ENCODE measurements at regions not wholly inside any gene's neighbourhood (a gene's known extent, or its start where the extent isn't known, plus 50 kb on each side); places are given as distances from the start of the nearest gene placed in this dataset.
"Not testable (repeated sequence)": the region's sequence is repeated elsewhere in the genome, so short reads cannot be mapped to it uniquely, and the experiment has no call there.

- Histone ChIP-seq H3K4me1 (no peaks in the 10 kb centered on the region), H4K20me1 (no peaks in the 10 kb centered on the region), H3K4me3 (no peak overlapping the region), H3K9ac (no peak overlapping the region), H3K4me2 (no peak overlapping the region), H3K27me3 (no peaks in the 10 kb centered on the region), H3K9me3 (no peaks in the 10 kb centered on the region), H3K36me3 (no peaks in the 10 kb centered on the region), H3K27ac (no peak overlapping the region)
- no peak for TF ChIP-seq Cebpa-rat (IDR thresholded peaks at IDR 0.05)
Measured at GRCh38 chr3:164377466-164377865, 700.8 kb downstream of the SI start.

- no peak overlapping the region for H3K9ac ChIP-seq
- H3K4me2 ChIP-seq = no peak overlapping the region
- no peak overlapping the region for H3K27ac ChIP-seq
- H4K20me1 ChIP-seq = no peaks in the 10 kb centered on the region
- no peaks in the 10 kb centered on the region for H3K27me3 ChIP-seq
- H3K9me3 ChIP-seq = no peaks in the 10 kb centered on the region
- no peak for TF ChIP-seq Cebpa-rat (IDR thresholded peaks at IDR 0.05)
- no peaks in the 10 kb centered on the region for H3K36me3 ChIP-seq
- H3K4me3 ChIP-seq = no peak overlapping the region
- no peaks in the 10 kb centered on the region for H3K4me1 ChIP-seq
Measured at GRCh38 chr3:164375995-164376394, 702.3 kb downstream of the SI start.

- H3K4me1 ChIP-seq = no peaks in the 10 kb centered on the region
- no peaks in the 10 kb centered on the region for H4K20me1 ChIP-seq
- H3K9ac ChIP-seq = no peak overlapping the region
- H3K36me3 ChIP-seq = no peaks in the 10 kb centered on the region
- no peak overlapping the region for H3K27ac ChIP-seq
- H3K27me3 ChIP-seq = no peaks in the 10 kb centered on the region
- no peak for TF ChIP-seq Cebpa-rat (IDR thresholded peaks at IDR 0.05)
- no peak overlapping the region for H3K4me2 ChIP-seq
- H3K4me3 ChIP-seq = no peak overlapping the region
- no peaks in the 10 kb centered on the region for H3K9me3 ChIP-seq
Measured at GRCh38 chr3:164375538-164375937, 702.8 kb downstream of the SI start.

- no peak for TF ChIP-seq Cebpa-rat (IDR thresholded peaks at IDR 0.05)
- Histone ChIP-seq H3K9me3 (no peaks in the 10 kb centered on the region), H4K20me1 (no peaks in the 10 kb centered on the region), H3K36me3 (no peaks in the 10 kb centered on the region), H3K4me1 (no peaks in the 10 kb centered on the region), H3K4me3 (no peak overlapping the region), H3K27ac (no peak overlapping the region), H3K4me2 (no peak overlapping the region), H3K9ac (no peak overlapping the region), H3K27me3 (no peaks in the 10 kb centered on the region)
Measured at GRCh38 chr3:164371681-164372080, 706.6 kb downstream of the SI start.

GRCh38 chr3:164370970-164371369 is 707.3 kb downstream of the SI start:
- H3K4me2 ChIP-seq = no peak overlapping the region
- H3K4me1 ChIP-seq = no peaks in the 10 kb centered on the region
- H3K36me3 ChIP-seq = no peaks in the 10 kb centered on the region
- no peaks in the 10 kb centered on the region for H3K27me3 ChIP-seq
- no peak overlapping the region for H3K27ac ChIP-seq
- no peak for TF ChIP-seq Cebpa-rat (IDR thresholded peaks at IDR 0.05)
- no peak overlapping the region for H3K9ac ChIP-seq
- no peaks in the 10 kb centered on the region for H3K9me3 ChIP-seq
- no peaks in the 10 kb centered on the region for H4K20me1 ChIP-seq
- no peak overlapping the region for H3K4me3 ChIP-seq

- TF ChIP-seq Cebpa-rat (IDR thresholded peaks at IDR 0.05) = no peak
- Histone ChIP-seq H3K4me3 (no peak overlapping the region), H3K36me3 (no peaks in the 10 kb centered on the region)
Measured at GRCh38 chr3:164365242-164365641, 713.1 kb downstream of the SI start.

DNA sequence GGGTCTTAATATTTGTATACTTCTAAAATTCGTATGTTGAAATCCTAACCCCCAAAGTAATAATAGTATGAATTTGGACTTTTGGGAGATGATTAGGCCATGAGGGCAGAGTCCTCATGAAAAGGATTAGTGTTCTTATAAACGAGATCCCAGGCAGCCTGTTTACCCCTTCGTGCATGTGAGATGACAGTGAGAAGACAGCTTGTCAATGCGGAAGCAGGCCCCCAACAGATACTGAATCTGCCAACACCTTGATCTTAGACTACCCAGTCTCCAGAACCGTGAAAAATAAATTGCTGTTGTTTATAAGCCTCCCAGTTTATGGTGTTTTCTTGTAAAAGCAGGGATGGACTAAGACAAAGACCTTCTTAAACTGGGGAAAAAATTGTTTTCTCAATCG is 714.2 kb downstream of the SI start:
- Histone ChIP-seq H3K27me3 (no peaks in the 10 kb centered on the region), H3K9ac (no peak overlapping the region), H4K20me1 (no peaks in the 10 kb centered on the region), H3K4me1 (no peaks in the 10 kb centered on the region), H3K4me2 (no peak overlapping the region), H3K27ac (no peak overlapping the region), H3K9me3 (no peaks in the 10 kb centered on the region), H3K4me3 (no peak overlapping the region), H3K36me3 (no peaks in the 10 kb centered on the region)
- no peak for TF ChIP-seq Cebpa-rat (IDR thresholded peaks at IDR 0.05)

More at GRCh38 chr3:164365242-164365641, 713.1 kb downstream of the SI start:
- Histone ChIP-seq H3K9me3 (no peaks in the 10 kb centered on the region), H3K27ac (no peak overlapping the region), H3K9ac (no peak overlapping the region), H3K4me1 (no peaks in the 10 kb centered on the region), H4K20me1 (no peaks in the 10 kb centered on the region), H3K27me3 (no peaks in the 10 kb centered on the region), H3K4me2 (no peak overlapping the region)

GRCh38 chr3:164360738-164361406 is 717.4 kb downstream of the SI start:
- no peak overlapping the region for H3K4me3 ChIP-seq
- TF ChIP-seq Cebpa-rat (IDR thresholded peaks at IDR 0.05) = no peak
- H3K9me3 ChIP-seq = no peaks in the 10 kb centered on the region
- no peak overlapping the region for H3K4me2 ChIP-seq
- no peaks in the 10 kb centered on the region for H3K36me3 ChIP-seq
- no peak overlapping the region for H3K9ac ChIP-seq
- H4K20me1 ChIP-seq = no peaks in the 10 kb centered on the region
- no peak overlapping the region for H3K27ac ChIP-seq
- H3K27me3 ChIP-seq = no peaks in the 10 kb centered on the region
- H3K4me1 ChIP-seq = no peaks in the 10 kb centered on the region

GRCh38 chr3:164360078-164360578 is 718.2 kb downstream of the SI start:
- Histone ChIP-seq H3K9ac (no peak overlapping the region), H3K4me2 (no peak overlapping the region)
- TF ChIP-seq Cebpa-rat (IDR thresholded peaks at IDR 0.05) = no peak

DNA sequence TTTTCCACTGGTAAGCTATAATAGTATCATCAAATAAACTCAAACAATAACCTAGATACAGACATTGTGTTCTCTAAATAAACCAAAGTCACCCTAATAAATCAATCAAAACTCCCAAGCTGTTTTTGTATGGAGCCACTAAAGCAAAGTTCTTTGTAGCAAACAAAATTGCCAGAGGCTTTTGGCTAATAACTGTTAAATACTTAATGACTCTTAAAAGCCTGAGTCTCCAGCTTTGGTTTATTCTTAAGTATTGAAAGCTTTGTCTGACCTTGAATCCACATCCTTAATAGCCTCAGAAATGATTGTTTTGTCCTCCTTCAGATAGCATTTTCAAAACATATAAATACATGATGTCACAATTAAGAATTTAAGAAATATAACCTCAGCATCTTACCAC is 725.3 kb downstream of the SI start:
- H3K9ac ChIP-seq = no peak overlapping the region
- H3K27me3 ChIP-seq = no peaks in the 10 kb centered on the region
- no peak for TF ChIP-seq Cebpa-rat (IDR thresholded peaks at IDR 0.05)
- no peak overlapping the region for H3K4me2 ChIP-seq
- H3K27ac ChIP-seq = no peak overlapping the region
- H3K4me3 ChIP-seq = no peak overlapping the region
- H3K9me3 ChIP-seq = no peaks in the 10 kb centered on the region
- no peaks in the 10 kb centered on the region for H4K20me1 ChIP-seq
- no peaks in the 10 kb centered on the region for H3K4me1 ChIP-seq
- H3K36me3 ChIP-seq = no peaks in the 10 kb centered on the region

More at GRCh38 chr3:164360078-164360578, 718.2 kb downstream of the SI start:
- Histone ChIP-seq H3K27me3 (no peaks in the 10 kb centered on the region), H3K4me3 (no peak overlapping the region), H4K20me1 (no peaks in the 10 kb centered on the region), H3K4me1 (no peaks in the 10 kb centered on the region), H3K36me3 (no peaks in the 10 kb centered on the region), H3K9me3 (no peaks in the 10 kb centered on the region), H3K27ac (no peak overlapping the region)

DNA sequence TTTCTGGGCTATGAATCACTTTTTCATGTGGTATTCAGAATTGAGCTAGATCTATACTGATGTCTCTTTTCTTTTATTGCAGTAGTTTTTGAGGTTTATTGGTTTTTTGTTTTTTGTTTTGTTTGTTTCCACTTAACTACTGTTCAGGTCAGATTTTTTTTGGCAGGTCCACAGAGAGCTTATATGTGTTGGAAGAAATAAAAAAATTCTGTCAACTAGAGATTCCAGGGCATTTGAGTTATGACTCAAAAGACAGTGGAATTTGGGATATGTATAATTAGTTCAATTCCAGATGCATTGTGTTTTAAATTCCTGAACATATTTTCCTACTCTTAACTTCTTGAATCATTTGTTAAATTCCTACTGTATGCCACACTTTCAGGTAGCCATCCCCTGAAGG is 727.2 kb downstream of the SI start:
- peaks cover 12% of the 10 kb centered on the region for H3K9me3 ChIP-seq
- TF ChIP-seq Cebpa-rat (IDR thresholded peaks at IDR 0.05) = no peak
- H3K4me2 ChIP-seq = no peak overlapping the region
- no peaks in the 10 kb centered on the region for H3K36me3 ChIP-seq
- no peaks in the 10 kb centered on the region for H4K20me1 ChIP-seq
- no peaks in the 10 kb centered on the region for H3K4me1 ChIP-seq
- no peak overlapping the region for H3K27ac ChIP-seq
- no peaks in the 10 kb centered on the region for H3K27me3 ChIP-seq
- no peak overlapping the region for H3K4me3 ChIP-seq
- no peak overlapping the region for H3K9ac ChIP-seq

DNA sequence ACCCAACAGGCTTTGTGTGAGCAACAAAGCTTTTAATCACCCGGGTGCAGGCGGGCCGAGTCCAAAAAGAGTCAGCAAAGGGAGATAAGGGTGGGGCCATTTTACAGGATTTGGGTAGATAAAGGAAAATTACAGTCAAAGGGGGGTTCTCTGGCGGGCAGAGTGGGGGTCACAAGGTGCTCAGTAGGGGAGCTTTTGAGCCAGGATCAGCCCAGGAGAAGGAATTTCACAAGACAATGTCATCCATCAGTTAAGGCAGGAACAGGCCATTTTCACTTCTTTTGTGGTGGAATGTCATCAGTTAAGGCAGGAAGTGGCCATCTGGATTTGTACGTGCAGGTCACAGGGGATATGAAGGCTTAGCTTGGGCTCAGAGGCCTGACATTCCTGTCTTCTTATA is 736.1 kb downstream of the SI start:
- not testable (repeated sequence) for H3K9me3 ChIP-seq, H4K20me1 ChIP-seq, H3K27ac ChIP-seq, H3K4me1 ChIP-seq, H3K4me3 ChIP-seq, H3K9ac ChIP-seq, H3K27me3 ChIP-seq, H3K4me2 ChIP-seq, H3K36me3 ChIP-seq

All from BLaER1 (cell line).